WTC11 (cell line): ENCODE measurements at regions not wholly inside any gene's neighbourhood (a gene's known extent, or its start where the extent isn't known, plus 50 kb on each side); places are given as distances from the start of the nearest gene placed in this dataset.

Source experiments
- ATF1 ChIP-seq: sonication (generic); formaldehyde crosslinking; IDR thresholded peaks from 2 replicates; pipeline ENCODE4 v1.8.1; 2023; ENCODE audit warnings: mild to moderate bottlenecking, moderate library complexity, missing genetic modification reagents
- GRHL2 ChIP-seq: fragments of 250-450 bp; sonication (Bioruptor Pico); IDR thresholded peaks from 2 replicates; pipeline ENCODE4 v1.8.0; 2022; ENCODE audit warnings: mild to moderate bottlenecking, moderate library complexity; ENCODE audit not compliant: insufficient replicate concordance, severe bottlenecking
- KAT7 ChIP-seq: sonication (generic); formaldehyde crosslinking; IDR thresholded peaks from 2 replicates; pipeline ENCODE4 v1.8.1; 2023; ENCODE audit warnings: missing genetic modification reagents, mild to moderate bottlenecking, borderline replicate concordance
- NR1H2 ChIP-seq: sonication (generic); formaldehyde crosslinking; IDR thresholded peaks from 2 replicates; pipeline ENCODE4 v1.9.0; 2021; ENCODE audit warnings: mild to moderate bottlenecking, moderate library complexity, missing genetic modification reagents
- NR2C2 ChIP-seq: sonication (generic); formaldehyde crosslinking; IDR thresholded peaks from 2 replicates; pipeline ENCODE4 v1.8.0; 2022; ENCODE audit warnings: mild to moderate bottlenecking, missing genetic modification reagents
- OVOL2 ChIP-seq: fragments of 250-450 bp; sonication (Bioruptor Pico); IDR thresholded peaks from 2 replicates; pipeline ENCODE4 v1.9.0; 2021; ENCODE audit warnings: mild to moderate bottlenecking, borderline replicate concordance
- ZNF263 ChIP-seq: sonication (generic); formaldehyde crosslinking; IDR thresholded peaks from 2 replicates; pipeline ENCODE4 v1.8.1; 2022; ENCODE audit warnings: low read depth, mild to moderate bottlenecking, moderate library complexity, missing genetic modification reagents
- TF ChIP-seq, protein P1 (sequence below): sonication (generic); formaldehyde crosslinking; conservative IDR thresholded peaks from 2 replicates; pipeline ENCODE4 v1.8.1; 2023; ENCODE audit warnings: mild to moderate bottlenecking, low read depth, missing genetic modification reagents, moderate library complexity
- TF ChIP-seq, protein P2 (sequence below): fragments of 200-600 bp; IDR thresholded peaks from 2 replicates; pipeline ENCODE4 v1.8.0; 2022; ENCODE audit warnings: antibody characterized with exemption
- TF ChIP-seq, protein P3 (sequence below): sonication (generic); formaldehyde crosslinking; IDR thresholded peaks from 2 replicates; pipeline ENCODE4 v1.8.1; 2022; ENCODE audit warnings: mild to moderate bottlenecking, moderate library complexity, missing genetic modification reagents

DNA sequence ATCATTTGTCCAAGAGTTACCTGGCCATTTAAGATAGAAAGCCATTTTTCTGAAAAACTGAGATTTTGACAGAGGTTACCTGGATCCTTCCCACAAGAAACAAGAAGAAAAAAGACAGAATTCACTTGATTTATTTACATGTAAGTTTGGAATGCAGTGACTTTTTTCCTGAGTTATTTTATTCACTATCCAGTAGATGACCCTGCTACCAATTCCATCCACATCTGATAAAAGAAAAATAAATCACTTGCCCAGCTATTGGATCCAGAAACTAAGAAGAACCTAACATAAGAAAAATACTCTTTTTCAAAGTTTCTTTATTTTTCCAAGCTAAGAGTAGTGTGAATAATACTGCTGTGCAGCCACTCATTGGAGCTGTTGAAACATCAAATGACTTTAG is 275.2 kb downstream of the CETN3 start:
- TF ChIP-seq, protein P1, sequence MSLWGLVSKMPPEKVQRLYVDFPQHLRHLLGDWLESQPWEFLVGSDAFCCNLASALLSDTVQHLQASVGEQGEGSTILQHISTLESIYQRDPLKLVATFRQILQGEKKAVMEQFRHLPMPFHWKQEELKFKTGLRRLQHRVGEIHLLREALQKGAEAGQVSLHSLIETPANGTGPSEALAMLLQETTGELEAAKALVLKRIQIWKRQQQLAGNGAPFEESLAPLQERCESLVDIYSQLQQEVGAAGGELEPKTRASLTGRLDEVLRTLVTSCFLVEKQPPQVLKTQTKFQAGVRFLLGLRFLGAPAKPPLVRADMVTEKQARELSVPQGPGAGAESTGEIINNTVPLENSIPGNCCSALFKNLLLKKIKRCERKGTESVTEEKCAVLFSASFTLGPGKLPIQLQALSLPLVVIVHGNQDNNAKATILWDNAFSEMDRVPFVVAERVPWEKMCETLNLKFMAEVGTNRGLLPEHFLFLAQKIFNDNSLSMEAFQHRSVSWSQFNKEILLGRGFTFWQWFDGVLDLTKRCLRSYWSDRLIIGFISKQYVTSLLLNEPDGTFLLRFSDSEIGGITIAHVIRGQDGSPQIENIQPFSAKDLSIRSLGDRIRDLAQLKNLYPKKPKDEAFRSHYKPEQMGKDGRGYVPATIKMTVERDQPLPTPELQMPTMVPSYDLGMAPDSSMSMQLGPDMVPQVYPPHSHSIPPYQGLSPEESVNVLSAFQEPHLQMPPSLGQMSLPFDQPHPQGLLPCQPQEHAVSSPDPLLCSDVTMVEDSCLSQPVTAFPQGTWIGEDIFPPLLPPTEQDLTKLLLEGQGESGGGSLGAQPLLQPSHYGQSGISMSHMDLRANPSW (CRISPR knock-in tag) = no peak
- TF ChIP-seq KAT7 (CRISPR knock-in tag) = no peak
- TF ChIP-seq, protein P2, sequence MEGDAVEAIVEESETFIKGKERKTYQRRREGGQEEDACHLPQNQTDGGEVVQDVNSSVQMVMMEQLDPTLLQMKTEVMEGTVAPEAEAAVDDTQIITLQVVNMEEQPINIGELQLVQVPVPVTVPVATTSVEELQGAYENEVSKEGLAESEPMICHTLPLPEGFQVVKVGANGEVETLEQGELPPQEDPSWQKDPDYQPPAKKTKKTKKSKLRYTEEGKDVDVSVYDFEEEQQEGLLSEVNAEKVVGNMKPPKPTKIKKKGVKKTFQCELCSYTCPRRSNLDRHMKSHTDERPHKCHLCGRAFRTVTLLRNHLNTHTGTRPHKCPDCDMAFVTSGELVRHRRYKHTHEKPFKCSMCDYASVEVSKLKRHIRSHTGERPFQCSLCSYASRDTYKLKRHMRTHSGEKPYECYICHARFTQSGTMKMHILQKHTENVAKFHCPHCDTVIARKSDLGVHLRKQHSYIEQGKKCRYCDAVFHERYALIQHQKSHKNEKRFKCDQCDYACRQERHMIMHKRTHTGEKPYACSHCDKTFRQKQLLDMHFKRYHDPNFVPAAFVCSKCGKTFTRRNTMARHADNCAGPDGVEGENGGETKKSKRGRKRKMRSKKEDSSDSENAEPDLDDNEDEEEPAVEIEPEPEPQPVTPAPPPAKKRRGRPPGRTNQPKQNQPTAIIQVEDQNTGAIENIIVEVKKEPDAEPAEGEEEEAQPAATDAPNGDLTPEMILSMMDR = no peak
- no peak for TF ChIP-seq NR2C2 (CRISPR knock-in tag)
- no peak for TF ChIP-seq ATF1 (CRISPR knock-in tag)
- TF ChIP-seq GRHL2 (CRISPR knock-in tag) = no peak
- no peak for TF ChIP-seq OVOL2
- no peak for TF ChIP-seq ZNF263 (CRISPR knock-in tag)
- TF ChIP-seq, protein P3, sequence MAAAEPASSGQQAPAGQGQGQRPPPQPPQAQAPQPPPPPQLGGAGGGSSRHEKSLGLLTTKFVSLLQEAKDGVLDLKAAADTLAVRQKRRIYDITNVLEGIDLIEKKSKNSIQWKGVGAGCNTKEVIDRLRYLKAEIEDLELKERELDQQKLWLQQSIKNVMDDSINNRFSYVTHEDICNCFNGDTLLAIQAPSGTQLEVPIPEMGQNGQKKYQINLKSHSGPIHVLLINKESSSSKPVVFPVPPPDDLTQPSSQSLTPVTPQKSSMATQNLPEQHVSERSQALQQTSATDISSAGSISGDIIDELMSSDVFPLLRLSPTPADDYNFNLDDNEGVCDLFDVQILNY (CRISPR knock-in tag) = no peak
- TF ChIP-seq NR1H2 (CRISPR knock-in tag) = no peak
